GM12878 (cell line): ENCODE measurements at regions not wholly inside any gene's neighbourhood (a gene's known extent, or its start where the extent isn't known, plus 50 kb on each side); places are given as distances from the start of the nearest gene placed in this dataset.

Experiments
- ATAC-seq: fragments of 200-7000 bp; cut with Tn5 transposase; 3 replicates; pipeline ENCODE4 v1.9.1; 2020; ENCODE audit warnings: mild to moderate bottlenecking, moderate library complexity
- BruUV-seq: library from RNA; stranded (reverse); fragments of 400-500 nt; replicated peaks from 2 replicates; lab custom pipeline; 2021; lab: Mats Ljungman, UMichigan
- CTCF ChIA-PET: fragments of 300-600 bp; sonication (Branson Sonifier 250); formaldehyde crosslinking; extraction: SDS; loops from one replicate; lab custom pipeline; 2021; ENCODE audit warnings: inconsistent platforms; lab: Yijun Ruan, JAX
- POLR2A ChIA-PET: fragments of 350-600 bp; formaldehyde crosslinking; extraction: SDS; loops from one replicate; lab custom pipeline; 2021; ENCODE audit warnings: inconsistent platforms; lab: Charles Lee
- RAD21 ChIA-PET: fragments of 300-600 bp; sonication (Branson Sonifier 250); formaldehyde crosslinking; loops from one replicate; lab custom pipeline; 2023; ENCODE audit warnings: antibody characterized with exemption; ENCODE audit not compliant: unreplicated experiment; lab: Charles Lee
- SMC1A ChIA-PET: fragments of 300-600 bp; sonication (Branson Sonifier 250); formaldehyde crosslinking; loops from one replicate; lab custom pipeline; 2023; ENCODE audit not compliant: unreplicated experiment, uncharacterized antibody; lab: Charles Lee
- DNase-seq: peaks from one replicate; pipeline ENCODE4 v3.0.0-alpha.2; 2011; ENCODE audit warnings: low read depth, low spot score
- FAIRE-seq: peaks from 3 replicates; lab custom pipeline; 2011; peaks lifted over from hg19 to GRCh38; lab: Jason Lieb, UNC
- H2AFZ ChIP-seq: 2 replicates; pipeline ENCODE4 v1.6.0; 2011; ENCODE audit warnings: low read depth, low read length, control low read depth; ENCODE audit not compliant: control insufficient read depth
- H3K27ac ChIP-seq: 2 replicates; pipeline ENCODE4 v1.5.1; 2011; ENCODE audit warnings: control low read depth; ENCODE audit not compliant: control insufficient read depth, insufficient read depth
- H3K27me3 ChIP-seq, 2 experiments: replicated peaks in 1 of 2; 2 replicates each; pipeline versions ENCODE4 v1.6.0 to v1.6.1; 2011; ENCODE audit warnings: low read length in 1 of 2; ENCODE audit not compliant: control insufficient read depth in 2 of 2, insufficient read depth in 2 of 2
- H3K36me3 ChIP-seq, 2 experiments: 2 replicates each; pipeline ENCODE4 v1.5.1; 2011; ENCODE audit warnings: low read length in 1 of 2; ENCODE audit not compliant: control insufficient read depth in 2 of 2, insufficient read depth in 2 of 2
- H3K4me1 ChIP-seq: 2 replicates; pipeline ENCODE4 v1.6.1; 2011; ENCODE audit warnings: mild to moderate bottlenecking, low read length, moderate library complexity, mixed read lengths; ENCODE audit not compliant: control insufficient read depth, insufficient read depth
- H3K4me2 ChIP-seq: 2 replicates; pipeline ENCODE4 v1.6.0; 2011; ENCODE audit warnings: control low read depth; ENCODE audit not compliant: control insufficient read depth, insufficient read depth
- H3K4me3 ChIP-seq: fragments of 200-600 bp; sonication (generic); 2 replicates; pipeline ENCODE4 v1.5.1; 2016
- H3K79me2 ChIP-seq: 2 replicates; pipeline ENCODE4 v1.6.0; 2011; ENCODE audit warnings: low read length; ENCODE audit not compliant: control insufficient read depth, insufficient read depth
- H3K9ac ChIP-seq: 2 replicates; pipeline ENCODE4 v1.8.0; 2011; ENCODE audit warnings: low read length, control low read depth, mixed read lengths; ENCODE audit not compliant: control insufficient read depth, insufficient read depth
- H3K9me3 ChIP-seq: replicated peaks from 3 replicates; pipeline ENCODE4 v1.5.1; 2011; ENCODE audit warnings: mild to moderate bottlenecking, low read length; ENCODE audit not compliant: control insufficient read depth, insufficient read depth
- H4K20me1 ChIP-seq: 2 replicates; pipeline ENCODE4 v1.6.0; 2011; ENCODE audit not compliant: control insufficient read depth, insufficient read depth
- BACH1 ChIP-seq: fragments of 450-650 bp; IDR thresholded peaks from 2 replicates; pipeline ENCODE4 v1.6.1; 2017; ENCODE audit warnings: mild to moderate bottlenecking, borderline replicate concordance
- BCL3 ChIP-seq: IDR thresholded peaks from 2 replicates; pipeline ENCODE4 v1.6.1; 2011; ENCODE audit warnings: borderline replicate concordance, low read depth, mild to moderate bottlenecking, moderate library complexity, low read length; ENCODE audit not compliant: insufficient read depth, poor library complexity, severe bottlenecking
- BMI1 ChIP-seq: fragments of 450-650 bp; IDR thresholded peaks from 2 replicates; pipeline ENCODE4 v1.6.1; 2016; ENCODE audit warnings: mild to moderate bottlenecking, moderate library complexity, borderline replicate concordance
- CTCF ChIP-seq, 3 experiments: IDR thresholded peaks in 2 of 3; conservative IDR thresholded peaks in 1 of 3; 2 replicates each; pipeline ENCODE4 v1.5.1; 2011; ENCODE audit warnings: low read depth in 3 of 3, low read length in 3 of 3, mild to moderate bottlenecking in 3 of 3, control low read depth in 2 of 3, moderate library complexity in 2 of 3, inconsistent platforms in 1 of 3, mixed read lengths in 1 of 3; ENCODE audit not compliant: control insufficient read depth in 2 of 3, insufficient read depth in 1 of 3; ENCODE audit errors: extremely low read depth in 1 of 3
- EED ChIP-seq: sonication (generic); IDR thresholded peaks from 2 replicates; pipeline ENCODE4 v1.6.1; 2016; ENCODE audit warnings: antibody characterized with exemption, low read depth
- EP300 ChIP-seq, 2 experiments: fragments of 150-350 bp in 1 of 2; IDR thresholded peaks; 2 replicates each; pipeline ENCODE4 v1.6.1; 2011 to 2012; ENCODE audit warnings: low read depth in 2 of 2, low read length in 2 of 2, borderline replicate concordance in 1 of 2, improper control_type of control experiment in 1 of 2, inconsistent platforms in 1 of 2; ENCODE audit not compliant: control insufficient read depth in 1 of 2
- MYC ChIP-seq: IDR thresholded peaks from 2 replicates; pipeline ENCODE4 v1.6.1; 2011; ENCODE audit warnings: mild to moderate bottlenecking, low read length, moderate library complexity, inconsistent platforms; ENCODE audit not compliant: insufficient read depth, insufficient replicate concordance, insufficient read length, severe bottlenecking
- PAX5 ChIP-seq: IDR thresholded peaks from 2 replicates; pipeline ENCODE4 v1.6.1; 2011; ENCODE audit warnings: low read depth, low read length, borderline replicate concordance
- PAX8 ChIP-seq: fragments of 450-650 bp; IDR thresholded peaks from 2 replicates; pipeline ENCODE4 v1.6.1; 2017; ENCODE audit warnings: mild to moderate bottlenecking, moderate library complexity
- POLR2A ChIP-seq: IDR thresholded peaks from 2 replicates; pipeline ENCODE4 v1.6.1; 2011; ENCODE audit warnings: low read depth, mild to moderate bottlenecking, low read length
- POLR2AphosphoS2 ChIP-seq: IDR thresholded peaks from 2 replicates; pipeline ENCODE4 v1.6.1; 2011; ENCODE audit warnings: low read depth, mild to moderate bottlenecking, low read length, improper control_type of control experiment, moderate library complexity
- POLR2AphosphoS5 ChIP-seq: IDR thresholded peaks from 2 replicates; pipeline ENCODE4 v1.6.1; 2011; ENCODE audit warnings: mild to moderate bottlenecking, low read length, inconsistent platforms
- RFX5 ChIP-seq: IDR thresholded peaks from 2 replicates; pipeline ENCODE4 v1.6.1; 2011; ENCODE audit warnings: low read depth, low read length, improper control_type of control experiment
- SIN3A ChIP-seq: IDR thresholded peaks from 2 replicates; pipeline ENCODE4 v1.6.1; 2012; ENCODE audit warnings: low read depth, low read length, improper control_type of control experiment
- SIX5 ChIP-seq: IDR thresholded peaks from 2 replicates; pipeline ENCODE4 v1.6.1; 2011; ENCODE audit warnings: mild to moderate bottlenecking, low read depth, low read length, moderate library complexity; ENCODE audit not compliant: severe bottlenecking
- SPI1 ChIP-seq: IDR thresholded peaks from 2 replicates; pipeline ENCODE4 v1.6.1; 2011; ENCODE audit warnings: low read depth, mild to moderate bottlenecking, low read length, moderate library complexity, borderline replicate concordance; ENCODE audit not compliant: insufficient read depth
- ZBED1 ChIP-seq: IDR thresholded peaks from 2 replicates; pipeline ENCODE4 v1.6.1; 2016; ENCODE audit warnings: borderline replicate concordance
- ZSCAN29 ChIP-seq: fragments of 450-650 bp; IDR thresholded peaks from 2 replicates; pipeline ENCODE4 v1.6.1; 2017; ENCODE audit warnings: mild to moderate bottlenecking, moderate library complexity
- WGBS: methylation state at CpG from one replicate; pipeline ENCODE4 v1.1.6; 2016; ENCODE audit warnings: low lambda C conversion rate; ENCODE audit not compliant: insufficient replicate concordance, insufficient coverage; ENCODE audit errors: missing lambda C conversion rate; 5-methylcytosine and 5-hydroxymethylcytosine counted together
- in situ Hi-C: fragments of 300-500 bp; cut with MboI; formaldehyde crosslinking; loops from 9 replicates; pipeline ENCODE4 v1.14.3; 2018; ENCODE audit warnings: mixed read lengths
- intact Hi-C: fragments of 100-400 bp; cut with micrococcal nuclease; formaldehyde crosslinking; loops from one replicate; pipeline ENCODE4 v1.14.2; 2022; ENCODE audit not compliant: unreplicated experiment

- no peak for TF ChIP-seq POLR2AphosphoS2
- TF ChIP-seq MYC: no peak
- TF ChIP-seq RFX5: no peak
- no peak for TF ChIP-seq EP300 (IDR thresholded peaks at IDR 0.05; ENCODE audit: borderline replicate concordance in 1 of 2, control insufficient read depth in 1 of 2, low read depth in 2 of 2, low read length in 2 of 2)
Observed at GRCh38 chr11:70501933-70502540, 103.7 kb downstream of the CTTN start (continued).

GRCh38 chr11:70502677-70503467, 104.5 kb downstream of the CTTN start:
- Histone ChIP-seq H3K4me3 (no peak overlapping the region), H3K27me3 (no peaks in the 10 kb centered on the region; a peak in 2 of 4 replicates), H3K4me1 (no peaks in the 10 kb centered on the region), H3K27ac (no peak overlapping the region), H3K36me3 (no peaks in the 10 kb centered on the region), H2AFZ (no peak overlapping the region), H3K79me2 (no peaks in the 10 kb centered on the region), H3K9me3 (no peaks in the 10 kb centered on the region), H3K4me2 (no peak overlapping the region), H4K20me1 (no peaks in the 10 kb centered on the region), H3K9ac (no peak overlapping the region)
- SMC1A ChIA-PET: no interaction called here
- 57% methylated on average over 12 of the region's 15 CpGs for WGBS
- CTCF ChIA-PET: no interaction called here
- intact Hi-C loops (no loop called here), in situ Hi-C loops (no loop called here)
- DNase-seq (no peak), ATAC-seq (no peak), FAIRE-seq (no peak)
- RAD21 ChIA-PET: no interaction called here
- no TSS peak for BruUV-seq
- POLR2A ChIA-PET: no interaction called here
- TF ChIP-seq BACH1: no peak
- TF ChIP-seq SPI1: no peak
- TF ChIP-seq ZBED1: no peak
- TF ChIP-seq PAX8: no peak
- TF ChIP-seq ZSCAN29: no peak
- TF ChIP-seq PAX5: no peak
- no peak for TF ChIP-seq POLR2AphosphoS5
- no peak for TF ChIP-seq BMI1
- no peak for TF ChIP-seq BCL3
- no peak for TF ChIP-seq CTCF (IDR thresholded peaks at IDR 0.05 in 2 of 3, conservative IDR thresholded peaks at IDR 0.05 in 1 of 3; ENCODE audit: control insufficient read depth in 2 of 3, extremely low read depth in 1 of 3, insufficient read depth in 1 of 3, low read depth in 3 of 3, low read length in 3 of 3)
- no peak for TF ChIP-seq SIN3A
- no peak for TF ChIP-seq SIX5
- no peak for TF ChIP-seq POLR2A
- no peak for TF ChIP-seq EED
